Ishikawa (cell line): ENCODE measurements at regions not wholly inside any gene's neighbourhood (a gene's known extent, or its start where the extent isn't known, plus 50 kb on each side); places are given as distances from the start of the nearest gene placed in this dataset.

Source experiments
- CEBPB ChIP-seq: IDR thresholded peaks from 2 replicates; pipeline ENCODE4 v1.6.1; 2012
- CREB1 ChIP-seq: IDR thresholded peaks from 2 replicates; pipeline ENCODE4 v1.6.1; 2012; ENCODE audit warnings: low read depth
- EGR1 ChIP-seq: IDR thresholded peaks from 2 replicates; pipeline ENCODE4 v1.6.1; 2012
- EP300 ChIP-seq: IDR thresholded peaks from 2 replicates; pipeline ENCODE4 v1.6.1; 2012; ENCODE audit warnings: borderline replicate concordance
- FOXM1 ChIP-seq: IDR thresholded peaks from 2 replicates; pipeline ENCODE4 v1.6.1; 2012; ENCODE audit warnings: low read depth, borderline replicate concordance
- MAX ChIP-seq: IDR thresholded peaks from 2 replicates; pipeline ENCODE4 v1.6.1; 2012
- NFIC ChIP-seq: IDR thresholded peaks from 2 replicates; pipeline ENCODE4 v1.6.1; 2012
- RAD21 ChIP-seq: IDR thresholded peaks from 2 replicates; pipeline ENCODE4 v1.6.1; 2012; ENCODE audit warnings: low read depth
- REST ChIP-seq: IDR thresholded peaks from 2 replicates; pipeline ENCODE4 v1.6.1; 2012; ENCODE audit warnings: low read depth, mild to moderate bottlenecking
- TAF1 ChIP-seq: IDR thresholded peaks from 2 replicates; pipeline ENCODE4 v1.6.1; 2012; ENCODE audit warnings: low read depth, mild to moderate bottlenecking
- TCF12 ChIP-seq: IDR thresholded peaks from 2 replicates; pipeline ENCODE4 v1.6.1; 2012; ENCODE audit warnings: low read depth
- TEAD4 ChIP-seq: IDR thresholded peaks from 2 replicates; pipeline ENCODE4 v1.6.1; 2012
- USF1 ChIP-seq: IDR thresholded peaks from 2 replicates; pipeline ENCODE4 v1.6.1; 2012
- YY1 ChIP-seq: IDR thresholded peaks from 2 replicates; pipeline ENCODE4 v1.6.1; 2012; ENCODE audit warnings: low read depth
- ZBTB7A ChIP-seq: IDR thresholded peaks from 2 replicates; pipeline ENCODE4 v1.6.1; 2012; ENCODE audit warnings: low read depth

DNA sequence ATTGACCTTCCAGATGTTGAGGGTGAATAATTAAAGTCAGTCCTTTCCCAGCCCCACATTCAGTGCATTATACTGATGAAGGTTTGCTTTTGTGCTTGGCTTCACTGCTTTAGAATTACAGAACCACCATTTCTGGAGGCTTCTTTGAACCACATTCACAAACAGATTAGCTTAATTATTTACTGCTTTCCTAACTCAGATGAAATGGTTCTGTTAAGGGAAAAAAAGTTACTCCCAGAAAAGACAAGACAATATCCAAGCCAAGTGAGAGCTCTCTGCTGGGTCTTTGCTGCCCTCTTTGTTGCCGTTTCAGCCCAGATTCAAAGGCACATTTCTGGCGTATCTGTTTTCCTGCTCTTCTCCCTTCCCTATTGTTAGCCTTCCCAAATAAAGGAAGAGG is 188.9 kb downstream of the AHR start:
- TF ChIP-seq EGR1 (no peak), YY1 (no peak), USF1 (no peak), REST (no peak), NFIC (no peak), FOXM1 (no peak), CREB1 (no peak), TCF12 (no peak), EP300 (no peak), RAD21 (no peak), TEAD4 (no peak), CEBPB (no peak), ZBTB7A (no peak), MAX (no peak), TAF1 (no peak)

- TF ChIP-seq RAD21: no peak
- TF ChIP-seq FOXM1: no peak
- no peak for TF ChIP-seq NFIC
- TF ChIP-seq REST: no peak
- no peak for TF ChIP-seq CREB1
- no peak for TF ChIP-seq TAF1
- no peak for TF ChIP-seq MAX
- TF ChIP-seq USF1: no peak
- TF ChIP-seq YY1: no peak
- TF ChIP-seq TCF12: no peak
- no peak for TF ChIP-seq ZBTB7A
- TF ChIP-seq EGR1: no peak
- TF ChIP-seq TEAD4: no peak
- TF ChIP-seq EP300: no peak
- TF ChIP-seq CEBPB: no peak
Observed at GRCh38 chr7:17488829-17489228, 190.4 kb downstream of the AHR start.

DNA sequence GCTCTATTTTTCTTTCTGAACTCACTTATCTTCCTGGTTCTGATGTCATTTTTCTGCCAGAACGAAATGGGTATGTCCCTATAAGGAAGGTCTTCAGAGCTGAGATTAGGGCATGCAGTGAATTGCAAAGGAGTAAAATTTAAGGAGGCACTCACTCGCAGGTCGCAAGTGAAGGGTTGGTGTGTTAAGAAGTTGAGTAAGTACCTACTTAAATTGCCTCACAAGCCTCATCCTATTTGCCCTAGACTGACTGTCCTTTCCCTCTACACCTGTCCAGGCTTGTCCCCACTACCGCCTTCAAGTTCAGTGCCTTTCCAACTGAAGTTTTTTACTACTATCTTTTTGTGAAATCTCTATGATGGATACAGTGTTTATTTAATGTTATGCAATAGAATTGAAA is 191.5 kb downstream of the AHR start:
- TF ChIP-seq YY1: no peak
- TF ChIP-seq EP300: no peak
- TF ChIP-seq USF1: no peak
- no peak for TF ChIP-seq TCF12
- TF ChIP-seq CEBPB: no peak
- TF ChIP-seq NFIC: no peak
- no peak for TF ChIP-seq MAX
- TF ChIP-seq TAF1: no peak
- no peak for TF ChIP-seq ZBTB7A
- no peak for TF ChIP-seq CREB1
- no peak for TF ChIP-seq RAD21
- TF ChIP-seq TEAD4: no peak
- no peak for TF ChIP-seq EGR1
- no peak for TF ChIP-seq FOXM1

DNA sequence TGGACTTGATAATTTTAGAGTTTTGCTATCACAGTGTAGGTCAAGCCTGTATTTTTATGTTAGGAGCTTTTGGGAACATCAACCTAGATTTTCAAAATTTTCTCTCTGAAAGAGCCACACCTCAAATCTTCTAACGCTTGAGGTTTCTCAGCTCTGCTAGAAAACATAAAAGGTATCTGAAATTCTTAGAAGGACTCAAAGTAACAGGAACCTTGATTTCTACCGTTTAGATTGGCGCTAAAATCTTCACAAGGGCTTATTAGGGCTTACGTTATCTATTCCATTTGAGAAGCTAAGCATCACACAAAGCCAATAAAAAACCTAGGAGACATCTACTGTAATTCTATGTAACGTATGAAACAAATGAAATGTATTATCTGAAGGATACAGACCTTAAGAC is 192.4 kb downstream of the AHR start:
- no peak for TF ChIP-seq CEBPB
- TF ChIP-seq EP300: no peak
- no peak for TF ChIP-seq YY1
- TF ChIP-seq REST: no peak
- TF ChIP-seq FOXM1: no peak
- no peak for TF ChIP-seq ZBTB7A
- no peak for TF ChIP-seq USF1
- no peak for TF ChIP-seq CREB1
- TF ChIP-seq EGR1: no peak
- TF ChIP-seq MAX: no peak
